ENCODE measurements at regions not wholly inside any gene's neighbourhood (a gene's known extent, or its start where the extent isn't known, plus 50 kb on each side); places are given as distances from the start of the nearest gene placed in this dataset.

DNA sequence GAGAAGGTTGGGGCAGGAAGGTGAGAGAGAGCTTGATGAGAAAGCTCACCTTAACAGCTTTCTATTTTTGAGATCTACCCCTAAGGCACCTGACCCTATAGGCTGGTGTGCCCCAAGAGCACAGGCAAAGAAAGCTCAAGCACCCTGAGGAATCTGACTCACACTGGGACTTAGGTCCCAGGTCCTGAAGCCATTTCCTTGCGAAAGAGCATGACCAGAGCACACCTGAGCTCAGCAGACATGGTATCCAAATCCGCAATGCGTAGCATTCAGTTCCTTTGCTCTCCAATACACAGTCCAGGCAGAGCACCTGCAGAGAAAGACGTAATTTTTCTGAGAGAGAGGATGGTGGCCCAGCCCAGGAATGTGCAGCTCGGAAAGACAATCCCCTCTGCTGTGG, 112.1 kb upstream of the LPP start:
- no peaks in the 10 kb centered on the region for H4K20me1 ChIP-seq (ENCODE audit: insufficient read depth)
- H3K9ac ChIP-seq = no peak overlapping the region
- H3K4me2 ChIP-seq = no peak overlapping the region
- no peaks in the 10 kb centered on the region for H3K27me3 ChIP-seq (ENCODE audit: insufficient read depth)
- no peak overlapping the region for H3K27ac ChIP-seq (ENCODE audit: low read depth in 2 of 2, low read length in 1 of 2)
- no peaks in the 10 kb centered on the region for H3K36me3 ChIP-seq (replicated peaks in 1 of 2; ENCODE audit: control insufficient read depth in 1 of 2, insufficient read depth in 2 of 2, low read length in 1 of 2)
- no peaks in the 10 kb centered on the region for H3K9me2 ChIP-seq
- H3F3A ChIP-seq (replicated peaks; ENCODE audit: insufficient read depth) = no peaks in the 10 kb centered on the region
- H3K79me2 ChIP-seq (ENCODE audit: insufficient read depth) = no peaks in the 10 kb centered on the region
- H2AFZ ChIP-seq (ENCODE audit: low read depth) = no peak overlapping the region
- ChIA-PET CTCF (no interaction called here), POLR2A (no interaction called here)
- TF ChIP-seq, protein P1, sequence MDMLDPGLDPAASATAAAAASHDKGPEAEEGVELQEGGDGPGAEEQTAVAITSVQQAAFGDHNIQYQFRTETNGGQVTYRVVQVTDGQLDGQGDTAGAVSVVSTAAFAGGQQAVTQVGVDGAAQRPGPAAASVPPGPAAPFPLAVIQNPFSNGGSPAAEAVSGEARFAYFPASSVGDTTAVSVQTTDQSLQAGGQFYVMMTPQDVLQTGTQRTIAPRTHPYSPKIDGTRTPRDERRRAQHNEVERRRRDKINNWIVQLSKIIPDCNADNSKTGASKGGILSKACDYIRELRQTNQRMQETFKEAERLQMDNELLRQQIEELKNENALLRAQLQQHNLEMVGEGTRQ (IDR thresholded peaks at IDR 0.05; ENCODE audit: borderline replicate concordance, low read depth, low read length) = no peak
- TF ChIP-seq NRF1 (IDR thresholded peaks at IDR 0.05; ENCODE audit: low read depth, low read length) (no peak), ELF1 (IDR thresholded peaks at IDR 0.05) (no peak), EP300 (IDR thresholded peaks at IDR 0.05; ENCODE audit: borderline replicate concordance in 1 of 2, low read depth in 1 of 2, low read length in 1 of 2) (no peak), RCOR1 (IDR thresholded peaks at IDR 0.05; ENCODE audit: low read length) (no peak), SIN3A (IDR thresholded peaks at IDR 0.05; ENCODE audit: borderline replicate concordance, low read depth, low read length) (no peak), SMC3 (IDR thresholded peaks at IDR 0.05; ENCODE audit: low read depth, low read length) (no peak), GABPA (IDR thresholded peaks at IDR 0.05; ENCODE audit: low read depth) (no peak)
- TF ChIP-seq, protein P2, sequence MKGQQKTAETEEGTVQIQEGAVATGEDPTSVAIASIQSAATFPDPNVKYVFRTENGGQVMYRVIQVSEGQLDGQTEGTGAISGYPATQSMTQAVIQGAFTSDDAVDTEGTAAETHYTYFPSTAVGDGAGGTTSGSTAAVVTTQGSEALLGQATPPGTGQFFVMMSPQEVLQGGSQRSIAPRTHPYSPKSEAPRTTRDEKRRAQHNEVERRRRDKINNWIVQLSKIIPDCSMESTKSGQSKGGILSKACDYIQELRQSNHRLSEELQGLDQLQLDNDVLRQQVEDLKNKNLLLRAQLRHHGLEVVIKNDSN (IDR thresholded peaks at IDR 0.05; ENCODE audit: borderline replicate concordance, low read depth) = no peak
- H3K4me1 ChIP-seq (ENCODE audit: control insufficient read depth in 1 of 2, insufficient read depth in 2 of 2, low read depth in 1 of 2, low read length in 1 of 2) = peaks cover 0 to 5% of the 10 kb centered on the region in 2 experiments; a peak in 2 of 4 replicates
- 82% methylated on average over 5 of the region's 5 CpGs for WGBS (ENCODE audit: low lambda C conversion rate)
- H3K4me3 ChIP-seq (ENCODE audit: low read depth in 2 of 2, low read length in 1 of 2) = no peak overlapping the region
- H3K9me3 ChIP-seq = no peaks in the 10 kb centered on the region
- no peak for DNase-seq

DNA sequence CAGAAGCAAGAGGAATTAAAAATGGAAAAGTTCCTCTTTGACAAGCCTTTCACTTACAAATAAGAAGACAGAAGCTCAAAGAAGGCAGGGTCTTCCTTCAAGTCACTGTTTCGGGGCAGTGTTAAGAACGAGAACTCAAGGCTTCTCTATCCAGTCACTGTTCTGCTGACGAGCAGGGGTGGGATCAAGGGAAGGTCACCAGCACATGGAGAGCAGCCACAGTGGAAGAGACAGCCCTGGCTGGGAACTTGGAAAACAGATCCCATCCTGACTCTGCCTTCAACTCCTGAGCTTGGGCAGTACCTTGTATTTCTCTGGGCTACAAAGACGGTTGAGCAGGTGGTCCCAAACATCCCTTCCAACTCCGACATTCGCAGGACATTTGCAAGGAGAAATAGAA, 111.5 kb upstream of the LPP start:
- H3K27me3 ChIP-seq (ENCODE audit: insufficient read depth) = no peaks in the 10 kb centered on the region
- H2AFZ ChIP-seq (ENCODE audit: low read depth) = no peak overlapping the region
- TF ChIP-seq, protein P3, sequence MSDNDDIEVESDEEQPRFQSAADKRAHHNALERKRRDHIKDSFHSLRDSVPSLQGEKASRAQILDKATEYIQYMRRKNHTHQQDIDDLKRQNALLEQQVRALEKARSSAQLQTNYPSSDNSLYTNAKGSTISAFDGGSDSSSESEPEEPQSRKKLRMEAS (IDR thresholded peaks at IDR 0.05; ENCODE audit: low read depth) = no peak
- TF ChIP-seq CHD2 (IDR thresholded peaks at IDR 0.05; ENCODE audit: low read length, partially characterized antibody) = no peak
- no peak for TF ChIP-seq GABPA (IDR thresholded peaks at IDR 0.05; ENCODE audit: low read depth)
- no peak for TF ChIP-seq MXI1 (IDR thresholded peaks at IDR 0.05; ENCODE audit: low read depth, low read length)
- TF ChIP-seq, protein P4, sequence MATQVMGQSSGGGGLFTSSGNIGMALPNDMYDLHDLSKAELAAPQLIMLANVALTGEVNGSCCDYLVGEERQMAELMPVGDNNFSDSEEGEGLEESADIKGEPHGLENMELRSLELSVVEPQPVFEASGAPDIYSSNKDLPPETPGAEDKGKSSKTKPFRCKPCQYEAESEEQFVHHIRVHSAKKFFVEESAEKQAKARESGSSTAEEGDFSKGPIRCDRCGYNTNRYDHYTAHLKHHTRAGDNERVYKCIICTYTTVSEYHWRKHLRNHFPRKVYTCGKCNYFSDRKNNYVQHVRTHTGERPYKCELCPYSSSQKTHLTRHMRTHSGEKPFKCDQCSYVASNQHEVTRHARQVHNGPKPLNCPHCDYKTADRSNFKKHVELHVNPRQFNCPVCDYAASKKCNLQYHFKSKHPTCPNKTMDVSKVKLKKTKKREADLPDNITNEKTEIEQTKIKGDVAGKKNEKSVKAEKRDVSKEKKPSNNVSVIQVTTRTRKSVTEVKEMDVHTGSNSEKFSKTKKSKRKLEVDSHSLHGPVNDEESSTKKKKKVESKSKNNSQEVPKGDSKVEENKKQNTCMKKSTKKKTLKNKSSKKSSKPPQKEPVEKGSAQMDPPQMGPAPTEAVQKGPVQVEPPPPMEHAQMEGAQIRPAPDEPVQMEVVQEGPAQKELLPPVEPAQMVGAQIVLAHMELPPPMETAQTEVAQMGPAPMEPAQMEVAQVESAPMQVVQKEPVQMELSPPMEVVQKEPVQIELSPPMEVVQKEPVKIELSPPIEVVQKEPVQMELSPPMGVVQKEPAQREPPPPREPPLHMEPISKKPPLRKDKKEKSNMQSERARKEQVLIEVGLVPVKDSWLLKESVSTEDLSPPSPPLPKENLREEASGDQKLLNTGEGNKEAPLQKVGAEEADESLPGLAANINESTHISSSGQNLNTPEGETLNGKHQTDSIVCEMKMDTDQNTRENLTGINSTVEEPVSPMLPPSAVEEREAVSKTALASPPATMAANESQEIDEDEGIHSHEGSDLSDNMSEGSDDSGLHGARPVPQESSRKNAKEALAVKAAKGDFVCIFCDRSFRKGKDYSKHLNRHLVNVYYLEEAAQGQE (IDR thresholded peaks at IDR 0.05; ENCODE audit: low read depth, low read length) = no peak
- TF ChIP-seq SIN3A (IDR thresholded peaks at IDR 0.05; ENCODE audit: borderline replicate concordance, low read depth, low read length) = no peak
- TF ChIP-seq ELF1 (IDR thresholded peaks at IDR 0.05) = no peak
- TF ChIP-seq NFIC (IDR thresholded peaks at IDR 0.05; ENCODE audit: borderline replicate concordance) = no peak
- TF ChIP-seq POLR2AphosphoS5 (IDR thresholded peaks at IDR 0.05; ENCODE audit: low read depth, low read length) = no peak
- no peak for TF ChIP-seq MEF2A (IDR thresholded peaks at IDR 0.05; ENCODE audit: borderline replicate concordance, low read depth)
- TF ChIP-seq RFX5 (IDR thresholded peaks at IDR 0.05; ENCODE audit: low read length) = no peak
- no peak for TF ChIP-seq RXRA (IDR thresholded peaks at IDR 0.05; ENCODE audit: borderline replicate concordance, low read depth)
- TF ChIP-seq EZH2phosphoT487 (IDR thresholded peaks at IDR 0.05; ENCODE audit: borderline replicate concordance, low read depth) = no peak
- H3K4me3 ChIP-seq (ENCODE audit: low read depth in 2 of 2, low read length in 1 of 2) = no peak overlapping the region
- 92% methylated on average over 5 of the region's 6 CpGs for WGBS (ENCODE audit: low lambda C conversion rate)
- H3K79me2 ChIP-seq (ENCODE audit: insufficient read depth) = no peaks in the 10 kb centered on the region
- ChIA-PET POLR2A (no interaction called here), CTCF (no interaction called here)
- no peak for DNase-seq
- no peak overlapping the region for H3K9ac ChIP-seq
- no peaks in the 10 kb centered on the region for H3K9me2 ChIP-seq
- H3K4me1 ChIP-seq (ENCODE audit: control insufficient read depth in 1 of 2, insufficient read depth in 2 of 2, low read depth in 1 of 2, low read length in 1 of 2) = peaks cover 0 to 10% of the 10 kb centered on the region in 2 experiments; a peak in 2 of 4 replicates
- no peaks in the 10 kb centered on the region for H4K20me1 ChIP-seq (ENCODE audit: insufficient read depth)
- H3K27ac ChIP-seq (ENCODE audit: low read depth in 2 of 2, low read length in 1 of 2) = no peak overlapping the region
- H3K9me3 ChIP-seq = no peaks in the 10 kb centered on the region
- no peaks in the 10 kb centered on the region for H3F3A ChIP-seq (replicated peaks; ENCODE audit: insufficient read depth)
- no peaks in the 10 kb centered on the region for H3K36me3 ChIP-seq (replicated peaks in 1 of 2; ENCODE audit: control insufficient read depth in 1 of 2, insufficient read depth in 2 of 2, low read length in 1 of 2)
- H3K4me2 ChIP-seq = no peak overlapping the region

Data from SK-N-SH (cell line).